ENCODE measurements at regions not wholly inside any gene's neighbourhood (a gene's known extent, or its start where the extent isn't known, plus 50 kb on each side); places are given as distances from the start of the nearest gene placed in this dataset.

DNA sequence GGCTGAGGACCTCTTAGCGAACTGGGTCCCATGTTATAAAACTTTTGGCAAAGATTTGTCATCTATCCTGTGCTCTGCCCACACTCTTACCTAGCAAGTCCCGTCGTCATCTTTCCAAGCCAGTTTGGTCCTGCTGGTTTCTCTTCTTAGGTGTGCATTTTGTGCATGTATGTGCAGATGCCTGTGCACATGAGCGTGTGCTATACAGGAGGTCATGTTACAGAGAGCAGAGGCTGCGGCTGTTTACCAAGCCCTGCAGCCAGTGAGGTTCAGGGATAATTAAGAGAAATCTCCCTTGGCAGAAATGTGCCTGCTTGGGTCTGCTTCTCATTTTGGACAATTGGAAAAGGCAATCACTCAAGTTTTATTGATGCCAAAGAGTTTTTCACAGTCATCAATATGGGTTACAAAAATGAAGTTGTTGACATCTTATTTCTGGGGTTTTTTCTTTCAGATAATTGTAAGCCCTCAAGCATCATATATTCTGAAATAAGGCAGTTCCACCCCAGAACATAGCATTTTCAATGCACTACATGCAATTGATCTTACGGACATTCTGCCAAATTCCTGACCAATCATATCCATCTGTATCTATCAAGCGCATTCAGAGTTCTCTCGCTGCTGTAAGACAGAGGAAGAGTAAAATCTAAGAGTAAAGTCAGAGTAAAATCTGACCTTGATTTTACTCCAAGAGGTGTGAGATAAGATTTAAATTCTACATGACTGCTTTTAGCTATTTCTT lies 361.4 kb upstream of the ZNF32 start:
- TF ChIP-seq, protein P1, sequence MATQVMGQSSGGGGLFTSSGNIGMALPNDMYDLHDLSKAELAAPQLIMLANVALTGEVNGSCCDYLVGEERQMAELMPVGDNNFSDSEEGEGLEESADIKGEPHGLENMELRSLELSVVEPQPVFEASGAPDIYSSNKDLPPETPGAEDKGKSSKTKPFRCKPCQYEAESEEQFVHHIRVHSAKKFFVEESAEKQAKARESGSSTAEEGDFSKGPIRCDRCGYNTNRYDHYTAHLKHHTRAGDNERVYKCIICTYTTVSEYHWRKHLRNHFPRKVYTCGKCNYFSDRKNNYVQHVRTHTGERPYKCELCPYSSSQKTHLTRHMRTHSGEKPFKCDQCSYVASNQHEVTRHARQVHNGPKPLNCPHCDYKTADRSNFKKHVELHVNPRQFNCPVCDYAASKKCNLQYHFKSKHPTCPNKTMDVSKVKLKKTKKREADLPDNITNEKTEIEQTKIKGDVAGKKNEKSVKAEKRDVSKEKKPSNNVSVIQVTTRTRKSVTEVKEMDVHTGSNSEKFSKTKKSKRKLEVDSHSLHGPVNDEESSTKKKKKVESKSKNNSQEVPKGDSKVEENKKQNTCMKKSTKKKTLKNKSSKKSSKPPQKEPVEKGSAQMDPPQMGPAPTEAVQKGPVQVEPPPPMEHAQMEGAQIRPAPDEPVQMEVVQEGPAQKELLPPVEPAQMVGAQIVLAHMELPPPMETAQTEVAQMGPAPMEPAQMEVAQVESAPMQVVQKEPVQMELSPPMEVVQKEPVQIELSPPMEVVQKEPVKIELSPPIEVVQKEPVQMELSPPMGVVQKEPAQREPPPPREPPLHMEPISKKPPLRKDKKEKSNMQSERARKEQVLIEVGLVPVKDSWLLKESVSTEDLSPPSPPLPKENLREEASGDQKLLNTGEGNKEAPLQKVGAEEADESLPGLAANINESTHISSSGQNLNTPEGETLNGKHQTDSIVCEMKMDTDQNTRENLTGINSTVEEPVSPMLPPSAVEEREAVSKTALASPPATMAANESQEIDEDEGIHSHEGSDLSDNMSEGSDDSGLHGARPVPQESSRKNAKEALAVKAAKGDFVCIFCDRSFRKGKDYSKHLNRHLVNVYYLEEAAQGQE (IDR thresholded peaks at IDR 0.05; ENCODE audit: low read depth, low read length) = no peak
- TF ChIP-seq TEAD4 (IDR thresholded peaks at IDR 0.05; ENCODE audit: borderline replicate concordance, insufficient read depth) (no peak), JUND (IDR thresholded peaks at IDR 0.05) (no peak), GABPA (IDR thresholded peaks at IDR 0.05; ENCODE audit: low read depth) (no peak), EZH2phosphoT487 (IDR thresholded peaks at IDR 0.05; ENCODE audit: borderline replicate concordance, low read depth) (no peak), POLR2AphosphoS5 (IDR thresholded peaks at IDR 0.05; ENCODE audit: low read depth, low read length) (no peak), TCF12 (IDR thresholded peaks at IDR 0.05) (no peak), SIN3A (IDR thresholded peaks at IDR 0.05; ENCODE audit: borderline replicate concordance, low read depth, low read length) (no peak), CHD2 (IDR thresholded peaks at IDR 0.05; ENCODE audit: low read length, partially characterized antibody) (no peak)
- TF ChIP-seq, protein P2, sequence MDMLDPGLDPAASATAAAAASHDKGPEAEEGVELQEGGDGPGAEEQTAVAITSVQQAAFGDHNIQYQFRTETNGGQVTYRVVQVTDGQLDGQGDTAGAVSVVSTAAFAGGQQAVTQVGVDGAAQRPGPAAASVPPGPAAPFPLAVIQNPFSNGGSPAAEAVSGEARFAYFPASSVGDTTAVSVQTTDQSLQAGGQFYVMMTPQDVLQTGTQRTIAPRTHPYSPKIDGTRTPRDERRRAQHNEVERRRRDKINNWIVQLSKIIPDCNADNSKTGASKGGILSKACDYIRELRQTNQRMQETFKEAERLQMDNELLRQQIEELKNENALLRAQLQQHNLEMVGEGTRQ (IDR thresholded peaks at IDR 0.05; ENCODE audit: borderline replicate concordance, low read depth, low read length) = no peak
- TF ChIP-seq, protein P3, sequence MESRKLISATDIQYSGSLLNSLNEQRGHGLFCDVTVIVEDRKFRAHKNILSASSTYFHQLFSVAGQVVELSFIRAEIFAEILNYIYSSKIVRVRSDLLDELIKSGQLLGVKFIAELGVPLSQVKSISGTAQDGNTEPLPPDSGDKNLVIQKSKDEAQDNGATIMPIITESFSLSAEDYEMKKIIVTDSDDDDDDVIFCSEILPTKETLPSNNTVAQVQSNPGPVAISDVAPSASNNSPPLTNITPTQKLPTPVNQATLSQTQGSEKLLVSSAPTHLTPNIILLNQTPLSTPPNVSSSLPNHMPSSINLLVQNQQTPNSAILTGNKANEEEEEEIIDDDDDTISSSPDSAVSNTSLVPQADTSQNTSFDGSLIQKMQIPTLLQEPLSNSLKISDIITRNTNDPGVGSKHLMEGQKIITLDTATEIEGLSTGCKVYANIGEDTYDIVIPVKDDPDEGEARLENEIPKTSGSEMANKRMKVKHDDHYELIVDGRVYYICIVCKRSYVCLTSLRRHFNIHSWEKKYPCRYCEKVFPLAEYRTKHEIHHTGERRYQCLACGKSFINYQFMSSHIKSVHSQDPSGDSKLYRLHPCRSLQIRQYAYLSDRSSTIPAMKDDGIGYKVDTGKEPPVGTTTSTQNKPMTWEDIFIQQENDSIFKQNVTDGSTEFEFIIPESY (IDR thresholded peaks at IDR 0.05; ENCODE audit: borderline replicate concordance, low read depth) = no peak
- TF ChIP-seq, protein P4, sequence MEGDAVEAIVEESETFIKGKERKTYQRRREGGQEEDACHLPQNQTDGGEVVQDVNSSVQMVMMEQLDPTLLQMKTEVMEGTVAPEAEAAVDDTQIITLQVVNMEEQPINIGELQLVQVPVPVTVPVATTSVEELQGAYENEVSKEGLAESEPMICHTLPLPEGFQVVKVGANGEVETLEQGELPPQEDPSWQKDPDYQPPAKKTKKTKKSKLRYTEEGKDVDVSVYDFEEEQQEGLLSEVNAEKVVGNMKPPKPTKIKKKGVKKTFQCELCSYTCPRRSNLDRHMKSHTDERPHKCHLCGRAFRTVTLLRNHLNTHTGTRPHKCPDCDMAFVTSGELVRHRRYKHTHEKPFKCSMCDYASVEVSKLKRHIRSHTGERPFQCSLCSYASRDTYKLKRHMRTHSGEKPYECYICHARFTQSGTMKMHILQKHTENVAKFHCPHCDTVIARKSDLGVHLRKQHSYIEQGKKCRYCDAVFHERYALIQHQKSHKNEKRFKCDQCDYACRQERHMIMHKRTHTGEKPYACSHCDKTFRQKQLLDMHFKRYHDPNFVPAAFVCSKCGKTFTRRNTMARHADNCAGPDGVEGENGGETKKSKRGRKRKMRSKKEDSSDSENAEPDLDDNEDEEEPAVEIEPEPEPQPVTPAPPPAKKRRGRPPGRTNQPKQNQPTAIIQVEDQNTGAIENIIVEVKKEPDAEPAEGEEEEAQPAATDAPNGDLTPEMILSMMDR (IDR thresholded peaks at IDR 0.05) = no peak
- H3K4me1 ChIP-seq (ENCODE audit: control insufficient read depth in 1 of 2, insufficient read depth in 2 of 2, low read depth in 1 of 2, low read length in 1 of 2) = peaks cover 0 to 19% of the 10 kb centered on the region in 2 experiments; a peak in 2 of 4 replicates
- no peak for DNase-seq
- no peaks in the 10 kb centered on the region for H3K9me3 ChIP-seq
- no peak overlapping the region for H2AFZ ChIP-seq (ENCODE audit: low read depth)
- H3K9me2 ChIP-seq = no peaks in the 10 kb centered on the region
- no peak overlapping the region for H3K4me3 ChIP-seq (ENCODE audit: low read depth in 2 of 2, low read length in 1 of 2)
- no peaks in the 10 kb centered on the region for H4K20me1 ChIP-seq (ENCODE audit: insufficient read depth)
- no peaks in the 10 kb centered on the region for H3K79me2 ChIP-seq (ENCODE audit: insufficient read depth)
- 49% methylated on average over 8 of the region's 8 CpGs for WGBS (ENCODE audit: low lambda C conversion rate)
- H3K4me2 ChIP-seq = no peak overlapping the region
- H3K9ac ChIP-seq = no peak overlapping the region
- no peak overlapping the region for H3K27ac ChIP-seq (ENCODE audit: low read depth in 2 of 2, low read length in 1 of 2)
- ChIA-PET CTCF (interaction anchor here (0.9 to 1.7 kb wide), 2 partner anchors 301 to 320 kb away, joined by 3 to 4 read pairs; no protein-coding TSS in a partner anchor), POLR2A (no interaction called here)
- no peaks in the 10 kb centered on the region for H3K36me3 ChIP-seq (replicated peaks in 1 of 2; ENCODE audit: control insufficient read depth in 1 of 2, insufficient read depth in 2 of 2, low read length in 1 of 2)
- H3F3A ChIP-seq (replicated peaks; ENCODE audit: insufficient read depth) = no peaks in the 10 kb centered on the region
- no peaks in the 10 kb centered on the region for H3K27me3 ChIP-seq (ENCODE audit: insufficient read depth)
